Panc1 (cell line): ENCODE measurements at regions not wholly inside any gene's neighbourhood (a gene's known extent, or its start where the extent isn't known, plus 50 kb on each side); places are given as distances from the start of the nearest gene placed in this dataset.

Experiments used
- POLR2AphosphoS5 ChIP-seq: IDR thresholded peaks from 2 replicates; pipeline ENCODE4 v1.6.1; 2012; ENCODE audit warnings: mild to moderate bottlenecking, low read depth, low read length, moderate library complexity
- REST ChIP-seq, 2 experiments: IDR thresholded peaks; 2 replicates each; pipeline ENCODE4 v1.6.1; 2011 to 2012; ENCODE audit warnings: low read depth in 2 of 2, control low read depth in 1 of 2, low read length in 1 of 2, mild to moderate bottlenecking in 1 of 2, moderate library complexity in 1 of 2; ENCODE audit not compliant: insufficient read depth in 1 of 2
- TF ChIP-seq, protein P1 (sequence below): fragments of 450-650 bp; IDR thresholded peaks from 2 replicates; pipeline ENCODE4 v1.5.1; 2017; ENCODE audit warnings: mild to moderate bottlenecking

DNA sequence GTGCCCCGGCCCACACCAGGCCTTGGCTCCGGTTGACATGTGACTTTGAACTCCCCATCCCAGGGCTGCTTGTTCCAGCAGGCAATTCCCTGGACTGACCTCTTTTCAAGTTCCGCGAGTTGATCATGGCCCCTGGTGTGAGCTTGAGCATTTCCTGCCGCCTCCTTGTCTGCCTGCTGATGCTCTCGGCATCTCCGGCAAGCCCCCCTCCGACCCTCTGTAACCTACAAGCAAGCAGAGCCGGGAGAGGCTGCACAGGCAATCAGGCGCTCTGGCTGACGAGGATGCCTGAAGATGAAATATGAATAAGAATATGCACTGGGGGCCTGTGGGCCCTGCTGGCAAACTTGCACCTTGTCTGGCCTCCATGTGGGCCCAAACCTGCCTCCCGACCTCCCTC is 304.9 kb upstream of the MKI67 start:
- TF ChIP-seq POLR2AphosphoS5 = no peak
- no peak for TF ChIP-seq REST (IDR thresholded peaks at IDR 0.05; ENCODE audit: insufficient read depth in 1 of 2, low read depth in 2 of 2, low read length in 1 of 2)
- TF ChIP-seq, protein P1, sequence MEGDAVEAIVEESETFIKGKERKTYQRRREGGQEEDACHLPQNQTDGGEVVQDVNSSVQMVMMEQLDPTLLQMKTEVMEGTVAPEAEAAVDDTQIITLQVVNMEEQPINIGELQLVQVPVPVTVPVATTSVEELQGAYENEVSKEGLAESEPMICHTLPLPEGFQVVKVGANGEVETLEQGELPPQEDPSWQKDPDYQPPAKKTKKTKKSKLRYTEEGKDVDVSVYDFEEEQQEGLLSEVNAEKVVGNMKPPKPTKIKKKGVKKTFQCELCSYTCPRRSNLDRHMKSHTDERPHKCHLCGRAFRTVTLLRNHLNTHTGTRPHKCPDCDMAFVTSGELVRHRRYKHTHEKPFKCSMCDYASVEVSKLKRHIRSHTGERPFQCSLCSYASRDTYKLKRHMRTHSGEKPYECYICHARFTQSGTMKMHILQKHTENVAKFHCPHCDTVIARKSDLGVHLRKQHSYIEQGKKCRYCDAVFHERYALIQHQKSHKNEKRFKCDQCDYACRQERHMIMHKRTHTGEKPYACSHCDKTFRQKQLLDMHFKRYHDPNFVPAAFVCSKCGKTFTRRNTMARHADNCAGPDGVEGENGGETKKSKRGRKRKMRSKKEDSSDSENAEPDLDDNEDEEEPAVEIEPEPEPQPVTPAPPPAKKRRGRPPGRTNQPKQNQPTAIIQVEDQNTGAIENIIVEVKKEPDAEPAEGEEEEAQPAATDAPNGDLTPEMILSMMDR = no peak
